ENCODE measurements at regions not wholly inside any gene's neighbourhood (a gene's known extent, or its start where the extent isn't known, plus 50 kb on each side); places are given as distances from the start of the nearest gene placed in this dataset.
A peak's percentile ranks its signal among the peaks of the same experiment; 100 is the strongest.

- DNase-seq (ENCODE audit: low read depth), result no peak
These were observed 407.3 kb downstream of the STIM2 start for GRCh38 chr4:27267970-27268355.

GRCh38 chr4:27270435-27270834 is 409.8 kb downstream of the STIM2 start:
- no peak for DNase-seq (ENCODE audit: low read depth)

DNA sequence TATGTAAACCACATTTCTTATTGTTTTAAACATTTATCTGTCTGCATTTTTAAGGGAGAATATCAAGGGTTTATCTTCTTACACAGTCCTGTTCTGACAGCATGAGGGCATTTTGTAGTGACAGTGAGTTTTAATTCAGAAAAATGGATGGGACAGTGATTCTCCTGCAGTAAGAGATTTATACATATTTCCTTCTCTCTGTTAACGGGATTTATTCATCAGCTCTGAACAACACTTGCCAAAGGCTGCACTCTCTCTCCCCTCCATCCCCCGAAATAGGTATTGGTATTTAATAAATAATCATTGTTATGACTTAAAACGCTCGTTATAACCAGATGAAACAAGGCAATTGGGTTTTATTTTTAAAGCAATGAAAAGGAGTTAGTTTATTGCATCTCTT is 410.9 kb downstream of the STIM2 start:
- DNase-seq (ENCODE audit: low read depth), result no peak

GRCh38 chr4:27272217-27272616 is 411.6 kb downstream of the STIM2 start:
- no peak for DNase-seq (ENCODE audit: low read depth)

DNA sequence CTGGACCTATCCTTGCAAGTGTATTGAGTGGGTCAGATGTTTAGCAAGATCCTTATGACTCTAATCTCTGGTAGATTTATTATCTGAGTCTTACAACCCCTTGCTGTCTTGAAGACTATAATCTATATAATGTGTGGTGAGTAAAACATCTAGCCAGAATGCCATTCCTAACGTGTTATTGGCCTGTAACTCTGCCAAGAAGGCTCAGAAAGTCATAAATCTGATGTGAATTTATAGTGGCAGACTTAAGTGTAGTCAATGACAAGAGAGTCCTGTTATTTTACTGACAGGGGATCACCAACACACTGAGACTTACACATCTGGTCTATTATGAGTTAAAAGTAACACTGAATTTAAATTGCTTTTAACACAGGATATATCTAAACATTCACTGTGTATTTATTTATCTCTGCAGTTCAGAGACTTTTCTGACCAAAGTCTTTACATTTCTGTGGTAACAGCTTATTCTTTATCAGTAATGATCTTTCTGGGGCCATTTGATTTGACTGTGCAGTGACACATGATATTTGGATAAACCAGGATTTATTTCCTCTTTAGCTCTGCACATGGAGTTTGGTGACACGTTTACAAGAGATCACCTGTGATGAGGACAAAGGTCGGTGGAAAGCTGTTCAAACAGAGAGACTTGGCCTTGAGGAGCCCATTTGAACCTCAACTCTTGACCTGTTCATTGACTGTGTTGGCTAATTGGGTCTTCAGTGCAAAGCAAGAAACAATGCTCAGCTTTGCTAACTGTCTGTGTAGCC is 415.8 kb downstream of the STIM2 start:
- DNase-seq (ENCODE audit: low read depth), result no peak

- DNase-seq (ENCODE audit: low read depth), result no peak
These were observed 418.2 kb downstream of the STIM2 start for GRCh38 chr4:27278615-27279375.

DNA sequence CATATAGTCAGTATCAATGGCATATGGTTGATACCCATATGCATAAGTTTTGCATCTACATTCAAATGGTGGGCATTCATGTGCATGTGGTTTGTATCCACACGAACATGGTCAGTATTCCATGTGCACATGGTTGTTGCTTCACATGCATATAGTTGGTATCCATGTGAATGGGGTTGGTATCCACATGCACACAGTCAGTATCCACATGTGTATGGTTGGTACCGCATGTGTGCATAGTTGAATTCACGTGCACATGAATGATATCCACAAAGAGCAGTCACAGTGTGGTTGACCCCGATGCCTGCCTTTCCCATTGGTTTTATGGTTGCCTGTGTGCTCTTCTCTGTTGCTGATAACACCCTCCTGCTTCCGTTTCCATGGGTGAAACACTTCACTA is 427.9 kb downstream of the STIM2 start:
- no peak for DNase-seq (ENCODE audit: low read depth)

GRCh38 chr4:27289704-27290103 is 429.1 kb downstream of the STIM2 start:
- DNase-seq (ENCODE audit: low read depth), result no peak

DNA sequence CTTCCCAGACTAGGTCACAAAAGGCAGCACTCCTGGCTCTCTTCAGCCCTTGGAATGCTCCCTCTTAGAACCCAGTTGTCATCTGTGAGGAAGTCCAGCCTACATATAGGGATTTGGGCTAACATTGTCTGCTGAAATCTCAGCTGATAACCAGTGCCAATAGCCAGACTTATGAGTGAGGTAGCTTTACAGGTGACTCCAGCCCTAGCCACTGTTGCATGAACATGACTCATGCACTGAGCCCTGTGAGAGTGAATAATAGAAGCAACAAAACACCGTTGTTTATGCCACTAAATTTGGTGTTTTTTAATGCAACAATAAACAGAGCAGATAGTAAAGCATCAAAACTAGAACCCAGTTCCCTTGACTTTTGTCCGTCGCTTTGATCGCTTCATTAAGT is 433.2 kb downstream of the STIM2 start:
- no peak for DNase-seq (ENCODE audit: low read depth)

GRCh38 chr4:27304751-27305150 is 444.1 kb downstream of the STIM2 start:
- no peak for DNase-seq (ENCODE audit: low read depth)

GRCh38 chr4:27305246-27305645 is 444.6 kb downstream of the STIM2 start:
- no peak for DNase-seq (ENCODE audit: low read depth)

- no peak for DNase-seq (ENCODE audit: low read depth)
These were observed 447.7 kb downstream of the STIM2 start for GRCh38 chr4:27308379-27308778.

DNA sequence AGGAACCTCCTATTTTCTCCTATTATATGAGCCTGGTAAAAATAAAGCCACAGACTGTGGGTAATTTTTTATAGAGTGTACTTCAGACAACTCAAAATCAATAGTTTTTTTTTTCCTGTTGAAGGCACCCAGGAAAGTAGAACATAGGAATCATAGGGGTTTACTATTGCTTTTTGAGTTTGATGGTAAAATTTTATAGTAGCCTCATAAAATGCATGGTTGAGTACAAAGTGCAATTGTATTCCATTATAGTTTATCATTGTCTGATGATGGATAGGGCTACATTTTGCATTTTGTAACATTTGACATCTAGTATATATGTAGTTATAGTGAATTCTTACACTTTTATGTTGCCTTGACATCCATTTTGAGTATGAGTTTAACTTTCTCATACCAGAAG is 455.0 kb downstream of the STIM2 start:
- no peak for DNase-seq (ENCODE audit: low read depth)

DNA sequence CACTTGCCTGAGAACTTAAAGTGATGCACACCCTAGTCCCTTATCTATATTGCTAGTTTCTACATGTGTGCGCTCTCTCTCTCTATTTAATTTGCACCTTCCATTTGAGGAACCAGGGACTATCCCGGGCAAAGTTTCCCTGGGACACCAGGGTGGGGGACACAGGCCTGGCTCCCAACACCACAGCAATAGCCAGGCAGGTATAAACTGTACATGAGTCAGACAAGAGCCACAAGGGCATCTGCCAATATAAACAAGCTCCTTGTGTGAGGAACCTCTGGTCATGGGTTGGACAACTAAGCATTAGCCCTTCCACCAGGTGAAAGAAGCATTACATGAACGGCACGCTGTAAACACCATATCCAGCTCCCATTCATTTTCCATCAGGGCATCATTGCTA is 455.5 kb downstream of the STIM2 start:
- DNase-seq (ENCODE audit: low read depth), result no peak

DNA sequence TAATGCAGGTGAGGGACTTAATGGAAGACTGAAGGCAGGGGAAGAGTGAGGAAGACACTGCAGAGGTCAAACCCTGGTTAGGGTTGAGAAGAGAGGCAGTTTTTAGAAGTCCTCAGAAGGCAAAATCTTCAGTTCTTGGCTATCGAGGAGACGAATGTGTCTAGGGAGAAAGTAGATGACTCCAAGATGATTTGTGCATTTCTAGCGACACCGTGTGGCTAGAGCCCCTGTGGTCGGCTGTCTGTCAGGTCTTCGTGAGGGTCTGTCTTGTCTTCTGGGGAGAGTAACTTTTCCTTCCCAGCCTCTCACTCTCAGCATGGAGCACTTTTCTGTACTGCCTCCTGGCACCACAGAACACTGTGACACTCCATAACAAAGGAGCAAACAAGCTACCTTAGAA is 458.1 kb downstream of the STIM2 start:
- peak; percentile 8 for DNase-seq (ENCODE audit: low read depth)

- DNase-seq (ENCODE audit: low read depth), result no peak
These were observed 466.4 kb downstream of the STIM2 start for GRCh38 chr4:27326991-27327390.

- no peak for DNase-seq (ENCODE audit: low read depth)
These were observed 467.0 kb downstream of the STIM2 start for GRCh38 chr4:27327421-27328181.

GRCh38 chr4:27338530-27338929 is 477.9 kb downstream of the STIM2 start:
- no peak for DNase-seq (ENCODE audit: low read depth)

GRCh38 chr4:27343411-27343810 is 482.8 kb downstream of the STIM2 start:
- DNase-seq (ENCODE audit: low read depth), result no peak

DNA sequence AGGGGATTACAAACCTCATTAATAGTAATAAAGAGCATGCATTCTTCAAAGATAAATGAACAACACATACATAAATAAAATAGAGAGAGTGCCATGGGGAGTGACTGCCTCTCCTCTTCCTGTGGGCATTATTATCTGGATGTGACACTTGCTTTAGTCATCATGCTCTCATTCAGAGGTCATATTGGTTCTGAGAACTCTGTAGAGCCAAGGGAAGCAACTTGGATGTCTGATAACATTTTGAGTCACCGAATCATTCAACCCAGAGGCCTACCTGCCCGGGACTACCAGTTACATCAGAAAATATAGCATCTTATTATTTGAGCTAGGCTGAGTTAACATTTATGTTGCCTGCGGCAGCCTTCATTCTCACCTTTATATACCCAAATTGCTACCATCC is 489.5 kb downstream of the STIM2 start:
- DNase-seq (ENCODE audit: low read depth), result no peak

DNA sequence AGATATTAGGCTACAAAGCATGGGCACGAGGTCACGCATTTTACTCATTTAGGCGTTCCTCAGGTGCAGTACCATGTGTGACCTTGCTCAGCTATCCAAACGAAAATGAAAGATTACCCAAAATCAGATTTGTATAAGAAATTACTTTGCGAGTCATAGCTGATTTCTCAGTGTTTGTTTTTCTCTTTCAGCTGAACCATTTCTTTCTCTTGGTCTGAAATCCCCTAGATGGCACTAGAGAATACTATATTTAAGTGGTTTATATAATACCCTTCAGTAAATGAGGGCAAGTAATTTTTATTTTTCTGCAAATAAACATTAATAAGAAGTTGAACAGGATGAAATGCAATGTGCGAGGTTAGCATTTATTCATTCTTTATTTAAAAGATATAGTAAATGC is 496.6 kb downstream of the STIM2 start:
- DNase-seq (ENCODE audit: low read depth), result no peak

- DNase-seq (ENCODE audit: low read depth), result no peak
These were observed 497.6 kb downstream of the STIM2 start for GRCh38 chr4:27358269-27358668.

DNA sequence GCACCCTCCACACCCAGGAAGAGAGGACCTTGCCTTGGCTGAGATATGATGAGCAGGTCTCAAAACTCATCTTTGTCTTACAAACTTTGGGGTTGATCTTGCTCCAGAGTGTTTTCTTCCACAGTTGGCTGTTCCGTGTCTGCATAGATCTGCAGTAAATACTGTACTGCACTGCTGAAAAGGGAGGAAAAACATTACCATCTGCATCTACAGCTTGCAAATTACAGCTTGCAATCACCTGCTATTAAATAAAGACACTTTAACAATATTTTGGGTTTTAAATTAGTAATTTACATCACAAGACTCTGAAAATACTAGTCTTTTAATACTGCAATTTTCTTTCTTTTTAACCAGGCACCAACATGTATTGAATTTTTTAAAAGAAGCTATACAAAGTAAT is 499.5 kb downstream of the STIM2 start:
- no peak for DNase-seq (ENCODE audit: low read depth)

Measured in GM04504 (cell line).